ENCODE measurements at regions not wholly inside any gene's neighbourhood (a gene's known extent, or its start where the extent isn't known, plus 50 kb on each side); places are given as distances from the start of the nearest gene placed in this dataset.

GRCh38 chr5:135163964-135164363, 129.9 kb upstream of the PITX1 start:
- no peak for TF ChIP-seq FOXP2 (optimal IDR thresholded peaks at IDR 0.05; ENCODE audit: borderline replicate concordance, extremely low read depth, extremely low read length, insufficient read depth)
- TF ChIP-seq, protein P1, sequence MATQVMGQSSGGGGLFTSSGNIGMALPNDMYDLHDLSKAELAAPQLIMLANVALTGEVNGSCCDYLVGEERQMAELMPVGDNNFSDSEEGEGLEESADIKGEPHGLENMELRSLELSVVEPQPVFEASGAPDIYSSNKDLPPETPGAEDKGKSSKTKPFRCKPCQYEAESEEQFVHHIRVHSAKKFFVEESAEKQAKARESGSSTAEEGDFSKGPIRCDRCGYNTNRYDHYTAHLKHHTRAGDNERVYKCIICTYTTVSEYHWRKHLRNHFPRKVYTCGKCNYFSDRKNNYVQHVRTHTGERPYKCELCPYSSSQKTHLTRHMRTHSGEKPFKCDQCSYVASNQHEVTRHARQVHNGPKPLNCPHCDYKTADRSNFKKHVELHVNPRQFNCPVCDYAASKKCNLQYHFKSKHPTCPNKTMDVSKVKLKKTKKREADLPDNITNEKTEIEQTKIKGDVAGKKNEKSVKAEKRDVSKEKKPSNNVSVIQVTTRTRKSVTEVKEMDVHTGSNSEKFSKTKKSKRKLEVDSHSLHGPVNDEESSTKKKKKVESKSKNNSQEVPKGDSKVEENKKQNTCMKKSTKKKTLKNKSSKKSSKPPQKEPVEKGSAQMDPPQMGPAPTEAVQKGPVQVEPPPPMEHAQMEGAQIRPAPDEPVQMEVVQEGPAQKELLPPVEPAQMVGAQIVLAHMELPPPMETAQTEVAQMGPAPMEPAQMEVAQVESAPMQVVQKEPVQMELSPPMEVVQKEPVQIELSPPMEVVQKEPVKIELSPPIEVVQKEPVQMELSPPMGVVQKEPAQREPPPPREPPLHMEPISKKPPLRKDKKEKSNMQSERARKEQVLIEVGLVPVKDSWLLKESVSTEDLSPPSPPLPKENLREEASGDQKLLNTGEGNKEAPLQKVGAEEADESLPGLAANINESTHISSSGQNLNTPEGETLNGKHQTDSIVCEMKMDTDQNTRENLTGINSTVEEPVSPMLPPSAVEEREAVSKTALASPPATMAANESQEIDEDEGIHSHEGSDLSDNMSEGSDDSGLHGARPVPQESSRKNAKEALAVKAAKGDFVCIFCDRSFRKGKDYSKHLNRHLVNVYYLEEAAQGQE (IDR thresholded peaks at IDR 0.05; ENCODE audit: insufficient read depth in 1 of 2, low read depth in 2 of 2, low read length in 2 of 2) = no peak

GRCh38 chr5:135163391-135163790, 129.4 kb upstream of the PITX1 start:
- TF ChIP-seq POLR2AphosphoS5 (IDR thresholded peaks at IDR 0.05; ENCODE audit: low read depth, low read length) = no peak
- no peak for TF ChIP-seq SIN3A (IDR thresholded peaks at IDR 0.05; ENCODE audit: borderline replicate concordance, insufficient read depth, low read length)
- no peak for TF ChIP-seq FOXP2 (optimal IDR thresholded peaks at IDR 0.05; ENCODE audit: borderline replicate concordance, extremely low read depth, extremely low read length, insufficient read depth)
- TF ChIP-seq TAF1 (IDR thresholded peaks at IDR 0.05; ENCODE audit: borderline replicate concordance, insufficient read depth, low read length) = no peak
- TF ChIP-seq, protein P1 (IDR thresholded peaks at IDR 0.05; ENCODE audit: insufficient read depth in 1 of 2, low read depth in 2 of 2, low read length in 2 of 2) = no peak

DNA sequence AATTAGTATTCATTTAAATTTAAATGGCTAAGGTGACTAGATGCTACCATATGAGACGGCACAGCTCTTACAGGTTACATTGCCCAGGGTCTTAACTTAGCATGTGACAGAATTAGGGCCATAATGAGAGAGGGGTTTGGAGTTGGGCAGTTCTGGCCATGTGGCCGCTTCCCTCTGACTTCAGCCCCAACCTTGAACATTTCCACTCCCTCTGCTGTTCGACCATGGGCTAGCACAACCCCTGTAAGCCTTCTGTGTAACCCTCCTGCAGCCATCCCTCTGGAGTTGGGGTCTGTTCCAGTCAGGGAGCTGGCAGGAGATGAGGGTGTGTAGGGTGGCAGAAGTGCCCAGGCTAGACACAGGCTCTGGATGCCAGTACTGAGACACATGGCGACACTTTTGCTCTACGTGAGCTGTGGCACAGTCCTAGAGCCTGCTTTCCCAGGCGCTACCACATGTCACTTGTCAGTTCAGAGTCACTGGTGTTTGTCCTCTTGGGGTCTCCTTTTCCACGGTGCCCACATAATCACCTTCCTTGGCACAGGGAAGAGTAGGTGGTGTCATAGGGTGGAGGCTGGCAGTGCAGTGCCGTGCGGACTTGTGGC, 128.7 kb upstream of the PITX1 start:
- TF ChIP-seq, protein P1 (IDR thresholded peaks at IDR 0.05; ENCODE audit: insufficient read depth in 1 of 2, low read depth in 2 of 2, low read length in 2 of 2) = no peak
- TF ChIP-seq POLR2AphosphoS5 (IDR thresholded peaks at IDR 0.05; ENCODE audit: low read depth, low read length) = no peak
- no peak for TF ChIP-seq FOXP2 (optimal IDR thresholded peaks at IDR 0.05; ENCODE audit: borderline replicate concordance, extremely low read depth, extremely low read length, insufficient read depth)
- no peak for TF ChIP-seq SIN3A (IDR thresholded peaks at IDR 0.05; ENCODE audit: borderline replicate concordance, insufficient read depth, low read length)
- TF ChIP-seq TAF1 (IDR thresholded peaks at IDR 0.05; ENCODE audit: borderline replicate concordance, insufficient read depth, low read length) = no peak

DNA sequence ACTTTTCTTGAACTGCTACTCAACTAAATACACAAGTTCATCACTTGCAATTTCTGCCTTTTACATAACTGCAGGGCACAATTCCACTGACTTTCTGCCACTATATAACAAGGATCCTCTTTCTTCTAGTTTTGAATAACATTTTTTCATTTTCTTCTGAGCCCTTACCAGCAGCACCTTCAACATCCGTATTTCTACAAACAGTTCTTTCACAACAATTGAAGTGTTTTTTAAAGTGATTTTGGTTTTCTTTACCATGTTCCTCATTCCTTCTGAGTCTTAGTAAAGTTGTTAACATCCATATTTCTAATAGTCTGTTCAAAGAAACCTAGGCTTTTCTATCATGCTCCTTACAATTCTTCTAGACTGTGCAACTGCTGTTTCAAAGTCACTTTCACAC, 127.2 kb upstream of the PITX1 start:
- TF ChIP-seq SIN3A (IDR thresholded peaks at IDR 0.05; ENCODE audit: borderline replicate concordance, insufficient read depth, low read length) (no peak), POLR2AphosphoS5 (IDR thresholded peaks at IDR 0.05; ENCODE audit: low read depth, low read length) (no peak), FOXP2 (optimal IDR thresholded peaks at IDR 0.05; ENCODE audit: borderline replicate concordance, extremely low read depth, extremely low read length, insufficient read depth) (no peak), TAF1 (IDR thresholded peaks at IDR 0.05; ENCODE audit: borderline replicate concordance, insufficient read depth, low read length) (no peak)
- TF ChIP-seq, protein P1 (IDR thresholded peaks at IDR 0.05; ENCODE audit: insufficient read depth in 1 of 2, low read depth in 2 of 2, low read length in 2 of 2) = no peak
